GM23338 (cell line): ENCODE measurements at regions not wholly inside any gene's neighbourhood (a gene's known extent, or its start where the extent isn't known, plus 50 kb on each side); places are given as distances from the start of the nearest gene placed in this dataset.

Source experiments
- ATAC-seq: fragments of 200-7000 bp; cut with Tn5 transposase; 3 replicates; pipeline ENCODE4 v1.9.1; 2020
- DNase-seq: peaks from one replicate; pipeline ENCODE4 v3.0.0-alpha.2; 2015; ENCODE audit warnings: low spot score
- H2AFZ ChIP-seq: fragments of 200-600 bp; sonication (generic); 2 replicates; pipeline ENCODE4 v1.8.0; 2016; ENCODE audit warnings: antibody characterized with exemption, mild to moderate bottlenecking, moderate library complexity
- H3F3A ChIP-seq: fragments of 200-600 bp; sonication (generic); replicated peaks from 2 replicates; pipeline ENCODE4 v1.8.0; 2017; ENCODE audit warnings: antibody characterized with exemption, mixed run types, low read depth
- H3K27ac ChIP-seq: fragments of 200-600 bp; sonication (generic); 2 replicates; pipeline ENCODE4 v1.6.1; 2016; ENCODE audit warnings: low read depth
- H3K27me3 ChIP-seq: fragments of 200-600 bp; sonication (generic); 2 replicates; pipeline ENCODE4 v1.8.0; 2016; ENCODE audit warnings: mild to moderate bottlenecking, mixed run types, moderate library complexity; ENCODE audit not compliant: insufficient read depth
- H3K36me3 ChIP-seq: fragments of 200-600 bp; sonication (generic); 2 replicates; pipeline ENCODE4 v1.8.0; 2016; ENCODE audit warnings: mild to moderate bottlenecking; ENCODE audit not compliant: insufficient read depth
- H3K4me1 ChIP-seq: fragments of 200-600 bp; sonication (generic); 2 replicates; pipeline ENCODE4 v1.8.0; 2016; ENCODE audit warnings: mild to moderate bottlenecking, moderate library complexity; ENCODE audit not compliant: insufficient read depth
- H3K4me2 ChIP-seq: fragments of 200-600 bp; sonication (generic); 2 replicates; pipeline ENCODE4 v1.7.1; 2017; ENCODE audit warnings: mixed run types
- H3K4me3 ChIP-seq: fragments of 200-600 bp; sonication (generic); 2 replicates; pipeline ENCODE4 v1.6.1; 2016; ENCODE audit warnings: mixed run types
- H3K79me2 ChIP-seq: fragments of 200-600 bp; sonication (generic); replicated peaks from 2 replicates; pipeline ENCODE4 v1.8.0; 2017; ENCODE audit warnings: mild to moderate bottlenecking; ENCODE audit not compliant: insufficient read depth
- H3K9me2 ChIP-seq: fragments of 200-600 bp; sonication (generic); 2 replicates; pipeline ENCODE4 v1.8.0; 2017; ENCODE audit not compliant: insufficient read depth
- H4K20me1 ChIP-seq: fragments of 200-600 bp; sonication (generic); replicated peaks from 2 replicates; pipeline ENCODE4 v1.8.0; 2017; ENCODE audit warnings: mild to moderate bottlenecking; ENCODE audit not compliant: insufficient read depth
- H3K27ac Mint-ChIP-seq: 2 replicates; pipeline ENCODE4 v1.8.0; 2020; ENCODE audit warnings: inconsistent platforms, mild to moderate bottlenecking, moderate library complexity, mixed read lengths
- H3K27me3 Mint-ChIP-seq: 3 replicates; pipeline ENCODE4 v1.8.0; 2022; ENCODE audit warnings: low read depth, mild to moderate bottlenecking, moderate library complexity, mixed read lengths, inconsistent platforms; ENCODE audit not compliant: insufficient read depth, poor library complexity
- H3K36me3 Mint-ChIP-seq: 3 replicates; pipeline ENCODE4 v1.8.0; 2021; ENCODE audit warnings: low read depth, mild to moderate bottlenecking, inconsistent platforms, moderate library complexity, mixed read lengths
- H3K4me1 Mint-ChIP-seq: 3 replicates; pipeline ENCODE4 v1.8.0; 2020; ENCODE audit warnings: mild to moderate bottlenecking, inconsistent platforms, mixed read lengths
- H3K4me3 Mint-ChIP-seq: 3 replicates; pipeline ENCODE4 v1.8.0; 2021; ENCODE audit warnings: moderate library complexity, mild to moderate bottlenecking, inconsistent platforms, mixed read lengths
- H3K9me3 Mint-ChIP-seq: 3 replicates; pipeline ENCODE4 v1.8.0; 2020; ENCODE audit warnings: moderate library complexity, mild to moderate bottlenecking, inconsistent platforms, mixed read lengths
- EZH2phosphoT487 ChIP-seq: fragments of 200-600 bp; sonication (generic); IDR thresholded peaks from one replicate; pipeline ENCODE4 v1.8.1; 2018; ENCODE audit warnings: antibody characterized with exemption; ENCODE audit not compliant: unreplicated experiment
- JUNB ChIP-seq: IDR thresholded peaks from one replicate; pipeline ENCODE4 v1.6.1; 2016; ENCODE audit warnings: antibody characterized with exemption; ENCODE audit not compliant: unreplicated experiment
- STAT1 ChIP-seq: IDR thresholded peaks from one replicate; pipeline ENCODE4 v1.6.1; 2016; ENCODE audit warnings: antibody characterized with exemption; ENCODE audit not compliant: unreplicated experiment
- TF ChIP-seq, protein P1 (sequence below), 2 experiments: fragments of 200-600 bp in 1 of 2; sonication (generic) in 1 of 2; conservative IDR thresholded peaks; 2 replicates each; pipeline versions ENCODE4 v1.5.1 to v1.6.1; 2016 to 2017; ENCODE audit warnings: antibody characterized with exemption in 2 of 2, low read depth in 2 of 2, mild to moderate bottlenecking in 2 of 2, moderate library complexity in 1 of 2
- TF ChIP-seq, protein P2 (sequence below): IDR thresholded peaks from one replicate; pipeline ENCODE4 v1.6.1; 2018; ENCODE audit warnings: antibody characterized with exemption; ENCODE audit not compliant: unreplicated experiment
- TF ChIP-seq, protein P3 (sequence below): IDR thresholded peaks from 2 replicates; pipeline ENCODE4 v1.6.1; 2016; ENCODE audit warnings: antibody characterized with exemption
- TF ChIP-seq, protein P4 (sequence below): fragments of 250-450 bp; sonication (Bioruptor Pico); IDR thresholded peaks from 2 replicates; pipeline ENCODE4 v1.5.0; 2020; ENCODE audit warnings: mild to moderate bottlenecking, moderate library complexity

DNA sequence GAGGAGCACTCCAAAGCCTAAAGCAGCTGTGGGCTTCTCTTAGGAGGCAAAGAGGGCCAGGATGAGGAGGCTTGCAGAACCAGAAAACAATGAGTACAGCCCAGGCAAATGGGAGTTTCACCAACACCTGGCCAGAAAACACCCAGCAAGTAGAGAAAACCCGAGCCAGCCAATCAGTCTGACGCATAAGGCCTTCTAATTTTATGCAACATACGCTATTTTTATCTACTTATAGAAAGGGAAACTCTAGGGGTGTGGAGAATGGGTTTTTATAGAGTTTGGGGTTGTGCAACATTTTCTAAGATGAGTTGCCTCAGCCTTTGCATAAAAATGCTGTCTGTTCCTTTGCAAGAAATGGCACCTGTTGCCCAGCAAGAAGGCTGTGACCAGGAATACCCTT lies 529.0 kb upstream of the CDH5 start:
- no peaks in the 10 kb centered on the region for H3K4me1 ChIP-seq
- no peaks in the 10 kb centered on the region for H3K79me2 ChIP-seq
- Mint-ChIP-seq H3K27ac (no peak overlapping the region), H3K4me1 (no peaks in the 10 kb centered on the region), H3K4me3 (no peak overlapping the region), H3K36me3 (no peaks in the 10 kb centered on the region), H3K9me3 (no peaks in the 10 kb centered on the region), H3K27me3 (no peaks in the 10 kb centered on the region)
- TF ChIP-seq EZH2phosphoT487: no peak
- TF ChIP-seq, protein P1, sequence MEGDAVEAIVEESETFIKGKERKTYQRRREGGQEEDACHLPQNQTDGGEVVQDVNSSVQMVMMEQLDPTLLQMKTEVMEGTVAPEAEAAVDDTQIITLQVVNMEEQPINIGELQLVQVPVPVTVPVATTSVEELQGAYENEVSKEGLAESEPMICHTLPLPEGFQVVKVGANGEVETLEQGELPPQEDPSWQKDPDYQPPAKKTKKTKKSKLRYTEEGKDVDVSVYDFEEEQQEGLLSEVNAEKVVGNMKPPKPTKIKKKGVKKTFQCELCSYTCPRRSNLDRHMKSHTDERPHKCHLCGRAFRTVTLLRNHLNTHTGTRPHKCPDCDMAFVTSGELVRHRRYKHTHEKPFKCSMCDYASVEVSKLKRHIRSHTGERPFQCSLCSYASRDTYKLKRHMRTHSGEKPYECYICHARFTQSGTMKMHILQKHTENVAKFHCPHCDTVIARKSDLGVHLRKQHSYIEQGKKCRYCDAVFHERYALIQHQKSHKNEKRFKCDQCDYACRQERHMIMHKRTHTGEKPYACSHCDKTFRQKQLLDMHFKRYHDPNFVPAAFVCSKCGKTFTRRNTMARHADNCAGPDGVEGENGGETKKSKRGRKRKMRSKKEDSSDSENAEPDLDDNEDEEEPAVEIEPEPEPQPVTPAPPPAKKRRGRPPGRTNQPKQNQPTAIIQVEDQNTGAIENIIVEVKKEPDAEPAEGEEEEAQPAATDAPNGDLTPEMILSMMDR (conservative IDR thresholded peaks at IDR 0.05; ENCODE audit: low read depth in 2 of 2): peak in 1 of 2 experiments; percentile 16; a peak in 1 of 4 replicates
- H2AFZ ChIP-seq: no peak overlapping the region
- no peak overlapping the region for H3K4me2 ChIP-seq
- no peak for ATAC-seq
- DNase-seq: no peak
- H3F3A ChIP-seq: no peaks in the 10 kb centered on the region
- H4K20me1 ChIP-seq: no peaks in the 10 kb centered on the region
- no peaks in the 10 kb centered on the region for H3K27me3 ChIP-seq
- no peak overlapping the region for H3K4me3 ChIP-seq
- H3K9me2 ChIP-seq: no peaks in the 10 kb centered on the region
- no peak overlapping the region for H3K27ac ChIP-seq
- no peaks in the 10 kb centered on the region for H3K36me3 ChIP-seq

DNA sequence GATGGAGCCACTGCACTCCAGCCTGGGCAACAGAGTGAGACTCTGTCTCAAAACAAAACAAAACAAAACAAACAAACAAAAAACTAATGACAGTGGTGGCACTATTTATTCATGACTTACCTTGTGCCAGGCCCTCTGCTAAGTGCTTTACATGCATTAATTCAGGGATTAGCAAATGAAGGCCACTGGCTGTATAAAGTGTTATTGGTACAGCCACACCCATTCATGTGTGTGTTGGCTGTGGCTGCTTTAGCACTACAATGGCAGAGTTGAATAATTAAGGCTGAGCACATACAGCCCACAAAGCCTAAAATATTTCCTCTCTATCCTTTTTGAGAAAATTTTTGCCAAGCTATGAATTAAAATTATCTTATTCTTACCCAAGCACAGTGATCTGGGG lies 531.8 kb upstream of the CDH5 start:
- H3K27ac ChIP-seq: no peak overlapping the region
- Mint-ChIP-seq H3K4me3 (no peak overlapping the region), H3K4me1 (no peaks in the 10 kb centered on the region), H3K36me3 (no peaks in the 10 kb centered on the region), H3K9me3 (no peaks in the 10 kb centered on the region), H3K27ac (no peak overlapping the region), H3K27me3 (no peaks in the 10 kb centered on the region)
- H4K20me1 ChIP-seq: no peaks in the 10 kb centered on the region
- no peak overlapping the region for H3K4me2 ChIP-seq
- H3K27me3 ChIP-seq: no peaks in the 10 kb centered on the region
- no peaks in the 10 kb centered on the region for H3K4me1 ChIP-seq
- ATAC-seq: no peak
- no peaks in the 10 kb centered on the region for H3K79me2 ChIP-seq
- no peaks in the 10 kb centered on the region for H3K9me2 ChIP-seq
- no peak overlapping the region for H2AFZ ChIP-seq
- no peak overlapping the region for H3K4me3 ChIP-seq
- DNase-seq: no peak
- no peaks in the 10 kb centered on the region for H3F3A ChIP-seq
- no peaks in the 10 kb centered on the region for H3K36me3 ChIP-seq
- TF ChIP-seq, protein P2, sequence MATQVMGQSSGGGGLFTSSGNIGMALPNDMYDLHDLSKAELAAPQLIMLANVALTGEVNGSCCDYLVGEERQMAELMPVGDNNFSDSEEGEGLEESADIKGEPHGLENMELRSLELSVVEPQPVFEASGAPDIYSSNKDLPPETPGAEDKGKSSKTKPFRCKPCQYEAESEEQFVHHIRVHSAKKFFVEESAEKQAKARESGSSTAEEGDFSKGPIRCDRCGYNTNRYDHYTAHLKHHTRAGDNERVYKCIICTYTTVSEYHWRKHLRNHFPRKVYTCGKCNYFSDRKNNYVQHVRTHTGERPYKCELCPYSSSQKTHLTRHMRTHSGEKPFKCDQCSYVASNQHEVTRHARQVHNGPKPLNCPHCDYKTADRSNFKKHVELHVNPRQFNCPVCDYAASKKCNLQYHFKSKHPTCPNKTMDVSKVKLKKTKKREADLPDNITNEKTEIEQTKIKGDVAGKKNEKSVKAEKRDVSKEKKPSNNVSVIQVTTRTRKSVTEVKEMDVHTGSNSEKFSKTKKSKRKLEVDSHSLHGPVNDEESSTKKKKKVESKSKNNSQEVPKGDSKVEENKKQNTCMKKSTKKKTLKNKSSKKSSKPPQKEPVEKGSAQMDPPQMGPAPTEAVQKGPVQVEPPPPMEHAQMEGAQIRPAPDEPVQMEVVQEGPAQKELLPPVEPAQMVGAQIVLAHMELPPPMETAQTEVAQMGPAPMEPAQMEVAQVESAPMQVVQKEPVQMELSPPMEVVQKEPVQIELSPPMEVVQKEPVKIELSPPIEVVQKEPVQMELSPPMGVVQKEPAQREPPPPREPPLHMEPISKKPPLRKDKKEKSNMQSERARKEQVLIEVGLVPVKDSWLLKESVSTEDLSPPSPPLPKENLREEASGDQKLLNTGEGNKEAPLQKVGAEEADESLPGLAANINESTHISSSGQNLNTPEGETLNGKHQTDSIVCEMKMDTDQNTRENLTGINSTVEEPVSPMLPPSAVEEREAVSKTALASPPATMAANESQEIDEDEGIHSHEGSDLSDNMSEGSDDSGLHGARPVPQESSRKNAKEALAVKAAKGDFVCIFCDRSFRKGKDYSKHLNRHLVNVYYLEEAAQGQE: no peak
- TF ChIP-seq, protein P3, sequence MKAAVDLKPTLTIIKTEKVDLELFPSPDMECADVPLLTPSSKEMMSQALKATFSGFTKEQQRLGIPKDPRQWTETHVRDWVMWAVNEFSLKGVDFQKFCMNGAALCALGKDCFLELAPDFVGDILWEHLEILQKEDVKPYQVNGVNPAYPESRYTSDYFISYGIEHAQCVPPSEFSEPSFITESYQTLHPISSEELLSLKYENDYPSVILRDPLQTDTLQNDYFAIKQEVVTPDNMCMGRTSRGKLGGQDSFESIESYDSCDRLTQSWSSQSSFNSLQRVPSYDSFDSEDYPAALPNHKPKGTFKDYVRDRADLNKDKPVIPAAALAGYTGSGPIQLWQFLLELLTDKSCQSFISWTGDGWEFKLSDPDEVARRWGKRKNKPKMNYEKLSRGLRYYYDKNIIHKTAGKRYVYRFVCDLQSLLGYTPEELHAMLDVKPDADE: no peak
- TF ChIP-seq, protein P4, sequence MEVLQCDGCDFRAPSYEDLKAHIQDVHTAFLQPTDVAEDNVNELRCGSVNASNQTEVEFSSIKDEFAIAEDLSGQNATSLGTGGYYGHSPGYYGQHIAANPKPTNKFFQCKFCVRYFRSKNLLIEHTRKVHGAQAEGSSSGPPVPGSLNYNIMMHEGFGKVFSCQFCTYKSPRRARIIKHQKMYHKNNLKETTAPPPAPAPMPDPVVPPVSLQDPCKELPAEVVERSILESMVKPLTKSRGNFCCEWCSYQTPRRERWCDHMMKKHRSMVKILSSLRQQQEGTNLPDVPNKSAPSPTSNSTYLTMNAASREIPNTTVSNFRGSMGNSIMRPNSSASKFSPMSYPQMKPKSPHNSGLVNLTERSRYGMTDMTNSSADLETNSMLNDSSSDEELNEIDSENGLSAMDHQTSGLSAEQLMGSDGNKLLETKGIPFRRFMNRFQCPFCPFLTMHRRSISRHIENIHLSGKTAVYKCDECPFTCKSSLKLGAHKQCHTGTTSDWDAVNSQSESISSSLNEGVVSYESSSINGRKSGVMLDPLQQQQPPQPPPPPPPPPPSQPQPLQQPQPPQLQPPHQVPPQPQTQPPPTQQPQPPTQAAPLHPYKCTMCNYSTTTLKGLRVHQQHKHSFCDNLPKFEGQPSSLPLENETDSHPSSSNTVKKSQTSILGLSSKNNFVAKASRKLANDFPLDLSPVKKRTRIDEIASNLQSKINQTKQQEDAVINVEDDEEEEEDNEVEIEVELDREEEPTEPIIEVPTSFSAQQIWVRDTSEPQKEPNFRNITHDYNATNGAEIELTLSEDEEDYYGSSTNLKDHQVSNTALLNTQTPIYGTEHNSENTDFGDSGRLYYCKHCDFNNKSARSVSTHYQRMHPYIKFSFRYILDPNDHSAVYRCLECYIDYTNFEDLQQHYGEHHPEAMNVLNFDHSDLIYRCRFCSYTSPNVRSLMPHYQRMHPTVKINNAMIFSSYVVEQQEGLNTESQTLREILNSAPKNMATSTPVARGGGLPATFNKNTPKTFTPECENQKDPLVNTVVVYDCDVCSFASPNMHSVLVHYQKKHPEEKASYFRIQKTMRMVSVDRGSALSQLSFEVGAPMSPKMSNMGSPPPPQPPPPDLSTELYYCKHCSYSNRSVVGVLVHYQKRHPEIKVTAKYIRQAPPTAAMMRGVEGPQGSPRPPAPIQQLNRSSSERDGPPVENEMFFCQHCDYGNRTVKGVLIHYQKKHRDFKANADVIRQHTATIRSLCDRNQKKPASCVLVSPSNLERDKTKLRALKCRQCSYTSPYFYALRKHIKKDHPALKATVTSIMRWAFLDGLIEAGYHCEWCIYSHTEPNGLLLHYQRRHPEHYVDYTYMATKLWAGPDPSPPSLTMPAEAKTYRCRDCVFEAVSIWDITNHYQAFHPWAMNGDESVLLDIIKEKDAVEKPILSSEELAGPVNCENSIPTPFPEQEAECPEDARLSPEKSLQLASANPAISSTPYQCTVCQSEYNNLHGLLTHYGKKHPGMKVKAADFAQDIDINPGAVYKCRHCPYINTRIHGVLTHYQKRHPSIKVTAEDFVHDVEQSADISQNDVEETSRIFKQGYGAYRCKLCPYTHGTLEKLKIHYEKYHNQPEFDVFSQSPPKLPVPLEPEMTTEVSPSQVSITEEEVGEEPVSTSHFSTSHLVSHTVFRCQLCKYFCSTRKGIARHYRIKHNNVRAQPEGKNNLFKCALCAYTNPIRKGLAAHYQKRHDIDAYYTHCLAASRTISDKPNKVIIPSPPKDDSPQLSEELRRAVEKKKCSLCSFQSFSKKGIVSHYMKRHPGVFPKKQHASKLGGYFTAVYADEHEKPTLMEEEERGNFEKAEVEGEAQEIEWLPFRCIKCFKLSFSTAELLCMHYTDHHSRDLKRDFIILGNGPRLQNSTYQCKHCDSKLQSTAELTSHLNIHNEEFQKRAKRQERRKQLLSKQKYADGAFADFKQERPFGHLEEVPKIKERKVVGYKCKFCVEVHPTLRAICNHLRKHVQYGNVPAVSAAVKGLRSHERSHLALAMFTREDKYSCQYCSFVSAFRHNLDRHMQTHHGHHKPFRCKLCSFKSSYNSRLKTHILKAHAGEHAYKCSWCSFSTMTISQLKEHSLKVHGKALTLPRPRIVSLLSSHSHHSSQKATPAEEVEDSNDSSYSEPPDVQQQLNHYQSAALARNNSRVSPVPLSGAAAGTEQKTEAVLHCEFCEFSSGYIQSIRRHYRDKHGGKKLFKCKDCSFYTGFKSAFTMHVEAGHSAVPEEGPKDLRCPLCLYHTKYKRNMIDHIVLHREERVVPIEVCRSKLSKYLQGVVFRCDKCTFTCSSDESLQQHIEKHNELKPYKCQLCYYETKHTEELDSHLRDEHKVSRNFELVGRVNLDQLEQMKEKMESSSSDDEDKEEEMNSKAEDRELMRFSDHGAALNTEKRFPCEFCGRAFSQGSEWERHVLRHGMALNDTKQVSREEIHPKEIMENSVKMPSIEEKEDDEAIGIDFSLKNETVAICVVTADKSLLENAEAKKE (CRISPR knock-in tag): no peak
- TF ChIP-seq JUNB: no peak
- no peak for TF ChIP-seq STAT1
- no peak for TF ChIP-seq EZH2phosphoT487
